Panc1 (cell line): ENCODE measurements at regions not wholly inside any gene's neighbourhood (a gene's known extent, or its start where the extent isn't known, plus 50 kb on each side); places are given as distances from the start of the nearest gene placed in this dataset.

Experiments
- POLR2AphosphoS5 ChIP-seq: IDR thresholded peaks from 2 replicates; pipeline ENCODE4 v1.6.1; 2012; ENCODE audit warnings: mild to moderate bottlenecking, low read depth, low read length, moderate library complexity
- REST ChIP-seq, 2 experiments: IDR thresholded peaks; 2 replicates each; pipeline ENCODE4 v1.6.1; 2011 to 2012; ENCODE audit warnings: low read depth in 2 of 2, control low read depth in 1 of 2, low read length in 1 of 2, mild to moderate bottlenecking in 1 of 2, moderate library complexity in 1 of 2; ENCODE audit not compliant: insufficient read depth in 1 of 2
- SIN3A ChIP-seq: IDR thresholded peaks from 2 replicates; pipeline ENCODE4 v1.6.1; 2012; ENCODE audit warnings: low read depth, mild to moderate bottlenecking, low read length, moderate library complexity, borderline replicate concordance; ENCODE audit not compliant: insufficient read depth
- TCF7L2 ChIP-seq: IDR thresholded peaks from 2 replicates; pipeline ENCODE4 v1.6.1; 2011; ENCODE audit warnings: mild to moderate bottlenecking, low read depth, low read length, inconsistent platforms
- TF ChIP-seq, protein P1 (sequence below): fragments of 450-650 bp; IDR thresholded peaks from 2 replicates; pipeline ENCODE4 v1.5.1; 2017; ENCODE audit warnings: mild to moderate bottlenecking

DNA sequence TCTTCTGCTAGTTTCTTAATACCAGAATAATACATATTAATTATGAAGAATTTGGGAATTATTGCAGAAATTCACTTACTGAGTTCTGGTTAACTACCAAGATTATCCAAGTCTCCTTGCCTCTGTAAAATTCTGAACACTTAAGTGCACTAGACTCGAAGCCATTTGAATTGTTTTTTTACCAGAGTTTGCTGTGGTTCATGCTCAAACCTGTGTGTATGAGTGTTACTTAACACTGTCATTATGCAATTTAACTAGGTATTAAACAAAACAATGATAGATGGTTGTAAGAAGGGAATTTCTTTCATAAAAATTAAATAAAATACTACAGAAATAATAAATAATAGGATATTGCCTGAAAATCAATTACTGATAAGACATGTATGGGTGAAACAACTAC is 145.6 kb upstream of the FAT4 start:
- TF ChIP-seq, protein P1, sequence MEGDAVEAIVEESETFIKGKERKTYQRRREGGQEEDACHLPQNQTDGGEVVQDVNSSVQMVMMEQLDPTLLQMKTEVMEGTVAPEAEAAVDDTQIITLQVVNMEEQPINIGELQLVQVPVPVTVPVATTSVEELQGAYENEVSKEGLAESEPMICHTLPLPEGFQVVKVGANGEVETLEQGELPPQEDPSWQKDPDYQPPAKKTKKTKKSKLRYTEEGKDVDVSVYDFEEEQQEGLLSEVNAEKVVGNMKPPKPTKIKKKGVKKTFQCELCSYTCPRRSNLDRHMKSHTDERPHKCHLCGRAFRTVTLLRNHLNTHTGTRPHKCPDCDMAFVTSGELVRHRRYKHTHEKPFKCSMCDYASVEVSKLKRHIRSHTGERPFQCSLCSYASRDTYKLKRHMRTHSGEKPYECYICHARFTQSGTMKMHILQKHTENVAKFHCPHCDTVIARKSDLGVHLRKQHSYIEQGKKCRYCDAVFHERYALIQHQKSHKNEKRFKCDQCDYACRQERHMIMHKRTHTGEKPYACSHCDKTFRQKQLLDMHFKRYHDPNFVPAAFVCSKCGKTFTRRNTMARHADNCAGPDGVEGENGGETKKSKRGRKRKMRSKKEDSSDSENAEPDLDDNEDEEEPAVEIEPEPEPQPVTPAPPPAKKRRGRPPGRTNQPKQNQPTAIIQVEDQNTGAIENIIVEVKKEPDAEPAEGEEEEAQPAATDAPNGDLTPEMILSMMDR: no peak
- TF ChIP-seq POLR2AphosphoS5 (no peak), SIN3A (no peak), TCF7L2 (no peak), REST (IDR thresholded peaks at IDR 0.05; ENCODE audit: insufficient read depth in 1 of 2, low read depth in 2 of 2, low read length in 1 of 2) (no peak)
